ENCODE measurements at regions not wholly inside any gene's neighbourhood (a gene's known extent, or its start where the extent isn't known, plus 50 kb on each side); places are given as distances from the start of the nearest gene placed in this dataset.

DNA sequence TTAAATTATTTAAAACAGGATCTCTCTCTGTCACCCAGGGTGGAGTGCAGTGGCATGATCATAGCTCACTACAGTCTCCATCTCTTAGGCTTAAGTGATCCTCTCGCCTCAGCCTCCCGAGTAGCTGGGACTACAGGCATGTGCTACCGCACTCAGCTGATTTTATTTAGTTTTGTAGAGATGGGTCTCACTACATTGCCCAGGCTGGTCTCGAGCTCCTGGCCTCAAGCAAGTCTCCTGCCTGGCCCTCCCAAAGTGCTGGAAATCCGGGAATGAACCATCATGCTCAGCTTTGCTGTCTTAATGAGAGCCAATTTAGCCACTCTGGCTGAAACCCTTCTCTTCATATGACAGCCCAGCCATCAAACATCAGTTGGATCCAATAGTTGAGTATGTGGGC is 53.3 kb upstream of the NRP1 start:
- TF ChIP-seq, protein P1, sequence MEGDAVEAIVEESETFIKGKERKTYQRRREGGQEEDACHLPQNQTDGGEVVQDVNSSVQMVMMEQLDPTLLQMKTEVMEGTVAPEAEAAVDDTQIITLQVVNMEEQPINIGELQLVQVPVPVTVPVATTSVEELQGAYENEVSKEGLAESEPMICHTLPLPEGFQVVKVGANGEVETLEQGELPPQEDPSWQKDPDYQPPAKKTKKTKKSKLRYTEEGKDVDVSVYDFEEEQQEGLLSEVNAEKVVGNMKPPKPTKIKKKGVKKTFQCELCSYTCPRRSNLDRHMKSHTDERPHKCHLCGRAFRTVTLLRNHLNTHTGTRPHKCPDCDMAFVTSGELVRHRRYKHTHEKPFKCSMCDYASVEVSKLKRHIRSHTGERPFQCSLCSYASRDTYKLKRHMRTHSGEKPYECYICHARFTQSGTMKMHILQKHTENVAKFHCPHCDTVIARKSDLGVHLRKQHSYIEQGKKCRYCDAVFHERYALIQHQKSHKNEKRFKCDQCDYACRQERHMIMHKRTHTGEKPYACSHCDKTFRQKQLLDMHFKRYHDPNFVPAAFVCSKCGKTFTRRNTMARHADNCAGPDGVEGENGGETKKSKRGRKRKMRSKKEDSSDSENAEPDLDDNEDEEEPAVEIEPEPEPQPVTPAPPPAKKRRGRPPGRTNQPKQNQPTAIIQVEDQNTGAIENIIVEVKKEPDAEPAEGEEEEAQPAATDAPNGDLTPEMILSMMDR (conservative IDR thresholded peaks at IDR 0.05 in 1 of 2, IDR thresholded peaks at IDR 0.05 in 1 of 2; ENCODE audit: low read depth in 1 of 2, low read length in 2 of 2), result no peak
- TF ChIP-seq EZH2 (IDR thresholded peaks at IDR 0.05; ENCODE audit: low read length, missing control alignments), result no peak
